HG02884 (cell line): ENCODE measurements at regions not wholly inside any gene's neighbourhood (a gene's known extent, or its start where the extent isn't known, plus 50 kb on each side); places are given as distances from the start of the nearest gene placed in this dataset.
"Not testable (repeated sequence)": the region's sequence is repeated elsewhere in the genome, so short reads cannot be mapped to it uniquely, and the experiment has no call there.

Experiments
- ATAC-seq: cut with Tn5 transposase; IDR thresholded peaks from one replicate; pipeline ENCODE4 v1.9.1; 2021; ENCODE audit warnings: mild to moderate bottlenecking, moderate library complexity; ENCODE audit not compliant: unreplicated experiment

- ATAC-seq: no peak
Measured at GRCh38 chr18:11468617-11469016, 140.8 kb upstream of the SLC35G4 start.

- no peak for ATAC-seq
Measured at GRCh38 chr18:11468120-11468519, 141.3 kb upstream of the SLC35G4 start.

GRCh38 chr18:11467611-11468010 lies 141.8 kb upstream of the SLC35G4 start:
- no peak for ATAC-seq

GRCh38 chr18:11464129-11464528 lies 145.3 kb upstream of the SLC35G4 start:
- ATAC-seq: no peak

- ATAC-seq: no peak
Measured at GRCh38 chr18:11458447-11458846, 150.9 kb upstream of the SLC35G4 start.

GRCh38 chr18:11457853-11458252 lies 151.5 kb upstream of the SLC35G4 start:
- not testable (repeated sequence) for ATAC-seq

GRCh38 chr18:11454040-11454439 lies 155.4 kb upstream of the SLC35G4 start:
- no peak for ATAC-seq

- ATAC-seq: not testable (repeated sequence)
Measured at GRCh38 chr18:11444169-11444568, 165.2 kb upstream of the SLC35G4 start.

GRCh38 chr18:11437046-11437445 lies 172.3 kb upstream of the SLC35G4 start:
- no peak for ATAC-seq

GRCh38 chr18:11432360-11432811 lies 177.0 kb upstream of the SLC35G4 start:
- no peak for ATAC-seq

GRCh38 chr18:11429876-11430275 lies 179.5 kb upstream of the SLC35G4 start:
- no peak for ATAC-seq

- no peak for ATAC-seq
Measured at GRCh38 chr18:11425211-11425610, 184.2 kb upstream of the SLC35G4 start.

GRCh38 chr18:11419338-11419737 lies 190.1 kb upstream of the SLC35G4 start:
- ATAC-seq: no peak

- no peak for ATAC-seq
Measured at GRCh38 chr18:11412811-11413210, 196.6 kb upstream of the SLC35G4 start.

- no peak for ATAC-seq
Measured at GRCh38 chr18:11411048-11411447, 198.3 kb upstream of the SLC35G4 start.

- ATAC-seq: no peak
Measured at GRCh38 chr18:11408555-11409065, 200.8 kb upstream of the SLC35G4 start.

GRCh38 chr18:11407940-11408339 lies 201.5 kb upstream of the SLC35G4 start:
- no peak for ATAC-seq

- ATAC-seq: no peak
Measured at GRCh38 chr18:11405804-11406203, 203.6 kb upstream of the SLC35G4 start.

GRCh38 chr18:11400703-11401102 lies 208.7 kb upstream of the SLC35G4 start:
- ATAC-seq: no peak

- no peak for ATAC-seq
Measured at GRCh38 chr18:11398625-11399024, 210.8 kb upstream of the SLC35G4 start.

GRCh38 chr18:11392980-11393885 lies 216.2 kb upstream of the SLC35G4 start:
- no peak for ATAC-seq

GRCh38 chr18:11392292-11392691 lies 217.1 kb upstream of the SLC35G4 start:
- no peak for ATAC-seq
